Thyroid gland (tissue), 4 donors: ENCODE measurements at regions not wholly inside any gene's neighbourhood (a gene's known extent, or its start where the extent isn't known, plus 50 kb on each side); places are given as distances from the start of the nearest gene placed in this dataset.

ENCODE experiments used
- POLR2A ChIP-seq, 2 donors: fragments of 450-650 bp; IDR thresholded peaks; one replicate each; pipeline ENCODE4 v1.6.1; 2017; ENCODE audit warnings: antibody characterized with exemption in 2 of 2, mild to moderate bottlenecking in 2 of 2, moderate library complexity in 1 of 2
- TF ChIP-seq, protein P1 (sequence below), 6 experiments: fragments of 200-600 bp in 3 of 6; fragments of 450-650 bp in 3 of 6; sonication (generic) in 3 of 6; IDR thresholded peaks; one replicate each; pipeline ENCODE4 v1.5.1; 2016 to 2019; ENCODE audit warnings: antibody characterized with exemption in 6 of 6, mild to moderate bottlenecking in 2 of 6, inconsistent platforms in 1 of 6, moderate library complexity in 1 of 6

DNA sequence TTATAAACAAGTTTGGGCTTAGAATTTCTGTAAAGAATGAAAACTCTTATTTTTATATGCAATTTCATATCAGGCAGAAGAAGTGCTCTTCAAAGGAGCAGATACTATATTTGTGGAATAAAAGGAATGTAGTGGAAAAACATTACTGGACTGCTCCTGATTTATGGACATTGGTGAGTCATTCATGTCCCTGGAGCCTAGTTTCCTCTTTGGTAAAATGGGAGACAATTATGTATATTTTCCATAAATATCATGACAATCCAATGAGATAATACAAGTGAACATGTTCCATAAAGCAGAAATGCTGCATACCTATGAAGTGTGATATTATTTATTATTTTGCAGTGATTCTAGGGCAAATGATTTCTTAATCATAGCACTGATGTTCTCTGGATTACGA is 445.8 kb upstream of the CITED2 start:
- TF ChIP-seq POLR2A (IDR thresholded peaks at IDR 0.05), result no peak
- TF ChIP-seq, protein P1, sequence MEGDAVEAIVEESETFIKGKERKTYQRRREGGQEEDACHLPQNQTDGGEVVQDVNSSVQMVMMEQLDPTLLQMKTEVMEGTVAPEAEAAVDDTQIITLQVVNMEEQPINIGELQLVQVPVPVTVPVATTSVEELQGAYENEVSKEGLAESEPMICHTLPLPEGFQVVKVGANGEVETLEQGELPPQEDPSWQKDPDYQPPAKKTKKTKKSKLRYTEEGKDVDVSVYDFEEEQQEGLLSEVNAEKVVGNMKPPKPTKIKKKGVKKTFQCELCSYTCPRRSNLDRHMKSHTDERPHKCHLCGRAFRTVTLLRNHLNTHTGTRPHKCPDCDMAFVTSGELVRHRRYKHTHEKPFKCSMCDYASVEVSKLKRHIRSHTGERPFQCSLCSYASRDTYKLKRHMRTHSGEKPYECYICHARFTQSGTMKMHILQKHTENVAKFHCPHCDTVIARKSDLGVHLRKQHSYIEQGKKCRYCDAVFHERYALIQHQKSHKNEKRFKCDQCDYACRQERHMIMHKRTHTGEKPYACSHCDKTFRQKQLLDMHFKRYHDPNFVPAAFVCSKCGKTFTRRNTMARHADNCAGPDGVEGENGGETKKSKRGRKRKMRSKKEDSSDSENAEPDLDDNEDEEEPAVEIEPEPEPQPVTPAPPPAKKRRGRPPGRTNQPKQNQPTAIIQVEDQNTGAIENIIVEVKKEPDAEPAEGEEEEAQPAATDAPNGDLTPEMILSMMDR (IDR thresholded peaks at IDR 0.05), result no peak
